ENCODE measurements at regions not wholly inside any gene's neighbourhood (a gene's known extent, or its start where the extent isn't known, plus 50 kb on each side); places are given as distances from the start of the nearest gene placed in this dataset.

- POLR2A ChIA-PET, result no interaction called here
- TF ChIP-seq ZNF354B (CRISPR knock-in tag; IDR thresholded peaks at IDR 0.05), result no peak
- no peak for TF ChIP-seq SRSF1 (optimal IDR thresholded peaks at IDR 0.05; ENCODE audit: low read depth, low read length)
- no peak for TF ChIP-seq SOX6 (IDR thresholded peaks at IDR 0.05)
- no peak for TF ChIP-seq SOX6 (CRISPR knock-in tag; IDR thresholded peaks at IDR 0.05)
- TF ChIP-seq SRF (IDR thresholded peaks at IDR 0.05; ENCODE audit: low read depth, low read length), result no peak
- no peak for TF ChIP-seq ZBTB3 (CRISPR knock-in tag; IDR thresholded peaks at IDR 0.05; ENCODE audit: borderline replicate concordance, low read depth)
- TF ChIP-seq ZNF800 (CRISPR knock-in tag; IDR thresholded peaks at IDR 0.05), result no peak
- TF ChIP-seq FOXO1 (CRISPR knock-in tag; IDR thresholded peaks at IDR 0.05), result no peak
- TF ChIP-seq ZFP1 (CRISPR knock-in tag; IDR thresholded peaks at IDR 0.05), result no peak
- no peak for TF ChIP-seq ZNF747 (CRISPR knock-in tag; IDR thresholded peaks at IDR 0.05; ENCODE audit: borderline replicate concordance)
- TF ChIP-seq HOXD1 (CRISPR knock-in tag; IDR thresholded peaks at IDR 0.05), result no peak
- TF ChIP-seq ZBTB14 (CRISPR knock-in tag; IDR thresholded peaks at IDR 0.05), result no peak
- TF ChIP-seq SIN3B (IDR thresholded peaks at IDR 0.05; ENCODE audit: low read length), result no peak
- TF ChIP-seq ZNF34 (CRISPR knock-in tag; IDR thresholded peaks at IDR 0.05; ENCODE audit: borderline replicate concordance), result no peak
- TF ChIP-seq XBP1 (CRISPR knock-in tag; IDR thresholded peaks at IDR 0.05), result no peak
- TF ChIP-seq ZFP91 (CRISPR knock-in tag; IDR thresholded peaks at IDR 0.05; ENCODE audit: borderline replicate concordance), result no peak
- TF ChIP-seq ZNF83 (CRISPR knock-in tag; IDR thresholded peaks at IDR 0.05; ENCODE audit: borderline replicate concordance), result no peak
- no peak for TF ChIP-seq GATA4 (IDR thresholded peaks at IDR 0.05; ENCODE audit: borderline replicate concordance, low read depth)
- TF ChIP-seq ZNF761 (CRISPR knock-in tag; conservative IDR thresholded peaks at IDR 0.05), result no peak
- no peak for TF ChIP-seq SCMH1 (CRISPR knock-in tag; IDR thresholded peaks at IDR 0.05; ENCODE audit: borderline replicate concordance)
- Histone ChIP-seq H3K36me3 (replicated peaks in 1 of 2; ENCODE audit: control insufficient read depth in 1 of 2, insufficient read depth in 2 of 2, low read length in 2 of 2) (no peaks in the 10 kb centered on the region), H3K4me2 (ENCODE audit: low read depth, low read length) (no peak overlapping the region), H3K9ac (ENCODE audit: insufficient read depth, low read depth, low read length) (no peak overlapping the region), H3K4me1 (ENCODE audit: insufficient read depth, low read length) (peaks cover 26% of the 10 kb centered on the region), H3K27ac (ENCODE audit: extremely low read length, insufficient read depth, low read length) (no peak overlapping the region), H3K27me3 (ENCODE audit: control insufficient read depth in 1 of 2, insufficient read depth in 2 of 2, low read length in 2 of 2) (peaks cover 0 to 6% of the 10 kb centered on the region in 2 experiments; a peak in 1 of 5 replicates), H3K79me2 (ENCODE audit: insufficient read depth, low read length) (no peaks in the 10 kb centered on the region), H3K9me3 (ENCODE audit: low read length) (no peaks in the 10 kb centered on the region), H3K4me3 (replicated peaks in 1 of 3; ENCODE audit: insufficient read depth in 1 of 3, low read depth in 2 of 3, low read length in 3 of 3) (no peak overlapping the region), H4K20me1 (ENCODE audit: insufficient read depth, low read length) (no peaks in the 10 kb centered on the region), H2AFZ (ENCODE audit: low read length) (no peak overlapping the region)
- no TSS peak for BruUV-seq (replicated peaks)
- 75% methylated on average over 6 of the region's 6 CpGs for WGBS (ENCODE audit: low lambda C conversion rate)
- intact Hi-C loops (cut with micrococcal nuclease; ENCODE audit: unreplicated experiment) (no loop called here), in situ Hi-C loops (cut with HindIII; ENCODE audit: extremely low pct_ligation_motif_present, low pct_unique_long_range_greater_than_20kb) (no loop called here)
- no peak for DNase-seq (ENCODE audit: low spot score)
- FAIRE-seq, result no peak
- CTCF ChIA-PET (ENCODE audit: low intra/inter-chr PET ratio, low total read pairs), result no interaction called here
- no peak for ATAC-seq
Measured at GRCh38 chr5:56666901-56667300, 148.4 kb upstream of the MAP3K1 start.

Data from HepG2 (cell line).